GM10248 (cell line): ENCODE measurements at regions not wholly inside any gene's neighbourhood (a gene's known extent, or its start where the extent isn't known, plus 50 kb on each side); places are given as distances from the start of the nearest gene placed in this dataset.
"Not testable (repeated sequence)": the region's sequence is repeated elsewhere in the genome, so short reads cannot be mapped to it uniquely, and the experiment has no call there.

Source experiments
- CTCF ChIA-PET: fragments of 300-600 bp; sonication (Branson Sonifier 250); formaldehyde crosslinking; extraction: SDS; loops from one replicate; lab custom pipeline; 2021; ENCODE audit warnings: antibody characterized with exemption; lab: Yijun Ruan, JAX
- POLR2A ChIA-PET: fragments of 350-650 bp; sonication (Branson Sonifier 250); formaldehyde crosslinking; extraction: SDS; loops from one replicate; lab custom pipeline; 2020; ENCODE audit warnings: antibody characterized with exemption; lab: Yijun Ruan, JAX
- DNase-seq: peaks from one replicate; pipeline ENCODE4 v3.0.0; 2012; ENCODE audit errors: extremely low spot score
- CTCF ChIP-seq: IDR thresholded peaks from 2 replicates; pipeline ENCODE4 v1.5.1; 2012; ENCODE audit warnings: mild to moderate bottlenecking, low read depth; ENCODE audit errors: extremely low read depth, missing control alignments, control extremely low read depth

GRCh38 chr6:50899306-50899870, 80.7 kb downstream of the TFAP2B start:
- DNase-seq = no peak
- ChIA-PET POLR2A (no interaction called here), CTCF (no interaction called here)
- no peak for TF ChIP-seq CTCF

- no peak for TF ChIP-seq CTCF
- POLR2A ChIA-PET = no interaction called here
- CTCF ChIA-PET = no interaction called here
- DNase-seq = no peak
Measured at GRCh38 chr6:50902260-50902659, 83.6 kb downstream of the TFAP2B start.

GRCh38 chr6:50905297-50905696, 86.6 kb downstream of the TFAP2B start:
- no peak for DNase-seq
- CTCF ChIA-PET = no interaction called here
- TF ChIP-seq CTCF = no peak
- POLR2A ChIA-PET = no interaction called here

- no peak for DNase-seq
- ChIA-PET POLR2A (no interaction called here), CTCF (interaction anchor here (1.1 kb wide), 1 partner anchor 52 kb away, joined by 3 read pairs; no protein-coding TSS in a partner anchor)
- no peak for TF ChIP-seq CTCF
Measured at GRCh38 chr6:50907565-50907964, 88.9 kb downstream of the TFAP2B start.

- POLR2A ChIA-PET = no interaction called here
- CTCF ChIA-PET = no interaction called here
- no peak for DNase-seq
- no peak for TF ChIP-seq CTCF
Measured at GRCh38 chr6:50913105-50913770, 94.6 kb downstream of the TFAP2B start.

GRCh38 chr6:50921378-50921777, 102.7 kb downstream of the TFAP2B start:
- POLR2A ChIA-PET, DNase-seq, CTCF ChIA-PET: not testable (repeated sequence)

GRCh38 chr6:50921968-50922367, 103.3 kb downstream of the TFAP2B start:
- ChIA-PET POLR2A (no interaction called here), CTCF (no interaction called here)
- no peak for DNase-seq
- TF ChIP-seq CTCF = no peak
